Smooth muscle cell (in vitro differentiated cells): ENCODE measurements at regions not wholly inside any gene's neighbourhood (a gene's known extent, or its start where the extent isn't known, plus 50 kb on each side); places are given as distances from the start of the nearest gene placed in this dataset.

ENCODE experiments used
- DNase-seq: peaks from one replicate; lab custom pipeline; 2025; ENCODE audit not compliant: unreplicated experiment; lab: John Stamatoyannopoulos, UW
- H2AFZ ChIP-seq: fragments of 200-600 bp; sonication (generic); 2 replicates; pipeline ENCODE4 v1.6.0; 2016; ENCODE audit warnings: antibody characterized with exemption, low read depth, mild to moderate bottlenecking
- H3F3A ChIP-seq: fragments of 200-600 bp; sonication (generic); 2 replicates; pipeline ENCODE4 v1.6.0; 2017; ENCODE audit warnings: antibody characterized with exemption, low read depth
- H3K27ac ChIP-seq: fragments of 200-600 bp; sonication (generic); 2 replicates; pipeline ENCODE4 v1.5.1; 2016; ENCODE audit warnings: low read depth, mild to moderate bottlenecking
- H3K27me3 ChIP-seq: fragments of 200-600 bp; sonication (generic); 2 replicates; pipeline ENCODE4 v1.6.1; 2016; ENCODE audit warnings: low read depth, mild to moderate bottlenecking
- H3K36me3 ChIP-seq: fragments of 200-600 bp; sonication (generic); 2 replicates; pipeline ENCODE4 v1.5.1; 2016; ENCODE audit warnings: low read depth
- H3K4me1 ChIP-seq: fragments of 200-600 bp; sonication (generic); 2 replicates; pipeline ENCODE4 v1.5.1; 2016; ENCODE audit warnings: low read depth
- H3K4me2 ChIP-seq: fragments of 200-600 bp; sonication (generic); 2 replicates; pipeline ENCODE4 v1.6.0; 2016; ENCODE audit warnings: mild to moderate bottlenecking
- H3K4me3 ChIP-seq: fragments of 200-600 bp; sonication (generic); 2 replicates; pipeline ENCODE4 v1.5.1; 2016; ENCODE audit warnings: mild to moderate bottlenecking
- H3K79me2 ChIP-seq: fragments of 200-600 bp; sonication (generic); 2 replicates; pipeline ENCODE4 v1.6.0; 2016; ENCODE audit warnings: low read depth, mild to moderate bottlenecking
- H3K9ac ChIP-seq: fragments of 200-600 bp; sonication (generic); 2 replicates; pipeline ENCODE4 v1.6.0; 2016; ENCODE audit warnings: low read depth
- H3K9me3 ChIP-seq: fragments of 200-600 bp; sonication (generic); replicated peaks from 2 replicates; pipeline ENCODE4 v1.5.1; 2016; ENCODE audit warnings: low read depth
- H4K20me1 ChIP-seq: fragments of 200-600 bp; sonication (generic); 2 replicates; pipeline ENCODE4 v1.6.0; 2016; ENCODE audit warnings: low read depth
- WGBS: methylation state at CpG from one replicate; pipeline ENCODE4 v1.1.7; 2016; ENCODE audit warnings: low lambda C conversion rate; 5-methylcytosine and 5-hydroxymethylcytosine counted together
- TF ChIP-seq, protein P1 (sequence below): fragments of 200-600 bp; sonication (generic); IDR thresholded peaks from 2 replicates; pipeline ENCODE4 v1.5.1; 2017; ENCODE audit warnings: borderline replicate concordance, mild to moderate bottlenecking, antibody characterized with exemption; ENCODE audit not compliant: insufficient read depth, poor library complexity, severe bottlenecking

DNA sequence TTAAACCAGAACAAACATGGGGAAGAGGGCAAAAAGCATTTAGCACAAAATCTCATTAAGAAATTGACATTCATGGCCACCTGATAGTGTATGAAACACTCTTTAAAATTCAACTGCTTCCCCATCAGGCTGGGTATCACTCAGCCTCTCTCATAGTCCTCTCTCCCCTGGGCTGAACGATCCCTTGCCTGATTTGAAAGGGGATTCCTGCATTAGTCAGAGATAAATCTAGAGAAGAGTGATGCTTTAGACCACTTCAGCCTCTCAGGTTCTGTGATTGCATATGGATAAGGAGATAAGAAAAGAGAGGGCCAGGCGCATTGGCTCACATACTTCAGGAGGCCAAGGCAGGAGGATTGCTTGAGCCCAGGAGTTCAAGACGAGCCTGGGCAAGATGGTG, 280.0 kb downstream of the SOX9 start:
- DNase-seq: no peak
- TF ChIP-seq, protein P1, sequence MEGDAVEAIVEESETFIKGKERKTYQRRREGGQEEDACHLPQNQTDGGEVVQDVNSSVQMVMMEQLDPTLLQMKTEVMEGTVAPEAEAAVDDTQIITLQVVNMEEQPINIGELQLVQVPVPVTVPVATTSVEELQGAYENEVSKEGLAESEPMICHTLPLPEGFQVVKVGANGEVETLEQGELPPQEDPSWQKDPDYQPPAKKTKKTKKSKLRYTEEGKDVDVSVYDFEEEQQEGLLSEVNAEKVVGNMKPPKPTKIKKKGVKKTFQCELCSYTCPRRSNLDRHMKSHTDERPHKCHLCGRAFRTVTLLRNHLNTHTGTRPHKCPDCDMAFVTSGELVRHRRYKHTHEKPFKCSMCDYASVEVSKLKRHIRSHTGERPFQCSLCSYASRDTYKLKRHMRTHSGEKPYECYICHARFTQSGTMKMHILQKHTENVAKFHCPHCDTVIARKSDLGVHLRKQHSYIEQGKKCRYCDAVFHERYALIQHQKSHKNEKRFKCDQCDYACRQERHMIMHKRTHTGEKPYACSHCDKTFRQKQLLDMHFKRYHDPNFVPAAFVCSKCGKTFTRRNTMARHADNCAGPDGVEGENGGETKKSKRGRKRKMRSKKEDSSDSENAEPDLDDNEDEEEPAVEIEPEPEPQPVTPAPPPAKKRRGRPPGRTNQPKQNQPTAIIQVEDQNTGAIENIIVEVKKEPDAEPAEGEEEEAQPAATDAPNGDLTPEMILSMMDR: no peak
- Histone ChIP-seq H3K4me3 (no peak overlapping the region), H3K36me3 (no peaks in the 10 kb centered on the region), H3K4me2 (no peak overlapping the region), H3K9me3 (no peaks in the 10 kb centered on the region), H2AFZ (no peak overlapping the region), H3K79me2 (no peaks in the 10 kb centered on the region), H3K27me3 (no peaks in the 10 kb centered on the region), H3K9ac (no peak overlapping the region), H4K20me1 (no peaks in the 10 kb centered on the region), H3F3A (peaks cover 12% of the 10 kb centered on the region), H3K27ac (no peak overlapping the region), H3K4me1 (peaks cover 14% of the 10 kb centered on the region)
- WGBS: 77% methylated on average over 3 of the region's 3 CpGs

DNA sequence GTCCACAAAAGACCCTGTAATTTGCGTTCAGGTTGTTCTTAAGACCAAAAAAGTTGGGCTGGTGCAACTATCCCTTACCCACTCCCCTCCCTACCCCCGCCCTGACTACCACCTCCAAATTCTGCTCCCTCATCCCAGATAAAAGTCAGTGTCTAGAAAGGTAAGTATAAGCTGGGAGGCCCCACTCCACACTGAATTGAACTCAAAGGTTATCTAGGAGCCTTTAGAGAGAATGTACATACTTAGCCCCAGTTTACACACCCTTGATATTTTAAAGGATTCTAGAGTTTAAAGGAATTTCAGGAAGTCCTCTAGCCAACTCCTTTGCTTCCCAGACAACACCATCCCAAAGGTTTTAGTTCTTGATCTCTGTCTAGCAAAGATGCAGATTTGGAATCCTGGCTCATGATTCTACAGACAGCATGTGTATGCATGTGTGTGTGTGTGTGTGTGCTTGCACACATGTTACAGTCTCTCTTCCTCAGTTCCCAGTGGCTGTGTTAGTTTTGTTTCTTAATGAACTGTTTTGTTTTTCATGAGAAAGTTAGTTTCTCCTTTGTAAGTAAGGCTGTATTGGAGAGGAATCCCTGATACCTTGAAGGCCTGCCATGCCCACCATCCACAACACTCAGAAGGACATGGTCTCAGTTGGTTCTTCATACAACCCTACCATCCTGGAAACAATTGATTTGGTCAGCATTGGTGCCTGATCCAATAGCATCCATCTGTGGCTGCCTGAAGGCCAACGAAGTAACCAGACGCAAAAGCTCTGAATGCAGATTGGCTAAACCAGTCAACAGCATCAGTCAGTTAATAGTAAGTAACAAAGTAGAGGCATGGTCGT, 281.3 kb downstream of the SOX9 start:
- no peaks in the 10 kb centered on the region for H3K36me3 ChIP-seq

DNA sequence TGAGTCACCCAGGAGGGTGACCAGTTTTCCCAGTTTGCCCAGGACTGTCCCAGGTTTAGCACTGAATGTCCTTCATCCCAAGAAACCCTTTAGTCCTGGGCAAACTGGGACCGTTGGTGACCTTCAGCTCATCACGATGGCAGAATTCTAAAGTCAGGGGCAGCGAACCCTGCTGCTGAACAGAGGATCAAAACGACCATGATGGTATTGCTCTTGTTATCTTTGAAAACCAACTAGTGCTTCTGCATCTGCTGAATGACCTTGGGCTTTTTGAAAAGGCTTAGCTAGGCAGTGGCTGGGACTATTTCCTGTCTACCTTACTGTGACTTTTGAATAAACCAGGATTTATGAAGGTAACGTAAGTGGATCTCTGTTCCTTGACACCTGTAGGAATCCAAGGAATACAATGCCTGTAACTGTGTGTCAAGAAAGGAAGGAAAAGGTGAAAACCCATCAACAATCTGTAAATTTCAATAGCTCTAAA, 281.9 kb downstream of the SOX9 start:
- Histone ChIP-seq H3F3A (peaks cover 20% of the 10 kb centered on the region), H3K4me3 (no peak overlapping the region), H3K27me3 (no peaks in the 10 kb centered on the region), H4K20me1 (no peaks in the 10 kb centered on the region), H3K9ac (no peak overlapping the region), H3K9me3 (no peaks in the 10 kb centered on the region), H3K27ac (no peak overlapping the region), H3K4me1 (peaks cover 14% of the 10 kb centered on the region), H3K4me2 (no peak overlapping the region), H3K36me3 (no peaks in the 10 kb centered on the region), H2AFZ (no peak overlapping the region), H3K79me2 (no peaks in the 10 kb centered on the region)
- 96% methylated on average over 5 of the region's 5 CpGs for WGBS
- DNase-seq: no peak
- TF ChIP-seq, protein P1: no peak

More for the DNA sequence above, 281.3 kb downstream of the SOX9 start:
- no peak for DNase-seq
- H2AFZ ChIP-seq: no peak overlapping the region
- 91% methylated on average over 5 of the region's 5 CpGs for WGBS
- H4K20me1 ChIP-seq: no peaks in the 10 kb centered on the region
- H3K79me2 ChIP-seq: no peaks in the 10 kb centered on the region
- peaks cover 14% of the 10 kb centered on the region for H3K4me1 ChIP-seq
- H3K27ac ChIP-seq: peak overlapping the region; percentile 16
- no peaks in the 10 kb centered on the region for H3K9me3 ChIP-seq
- no peak overlapping the region for H3K9ac ChIP-seq
- H3K27me3 ChIP-seq: no peaks in the 10 kb centered on the region
- no peak overlapping the region for H3K4me2 ChIP-seq
- H3K4me3 ChIP-seq: no peak overlapping the region
- H3F3A ChIP-seq: peaks cover 16% of the 10 kb centered on the region
- TF ChIP-seq, protein P1: no peak
